IMR-90 (cell line): ENCODE measurements at regions not wholly inside any gene's neighbourhood (a gene's known extent, or its start where the extent isn't known, plus 50 kb on each side); places are given as distances from the start of the nearest gene placed in this dataset.

Experiments used
- ATAC-seq: fragments of 200-7000 bp; cut with Tn5 transposase; 2 replicates; pipeline ENCODE4 v1.9.1; 2020; ENCODE audit warnings: low read depth, mild to moderate bottlenecking, moderate library complexity
- BruUV-seq: library from RNA; stranded (reverse); fragments of 400-500 nt; replicated peaks from 2 replicates; lab custom pipeline; 2021; lab: Mats Ljungman, UMichigan
- CTCF ChIA-PET: fragments of 300-600 bp; formaldehyde crosslinking; extraction: SDS; loops from one replicate; lab custom pipeline; 2021; ENCODE audit warnings: antibody characterized with exemption; lab: Yijun Ruan, JAX
- POLR2A ChIA-PET: fragments of 300-600 bp; sonication (Branson Sonifier 250); formaldehyde crosslinking; loops from one replicate; lab custom pipeline; 2022; ENCODE audit warnings: antibody characterized with exemption; ENCODE audit not compliant: unreplicated experiment; lab: Charles Lee
- DNase-seq: peaks from one replicate; pipeline ENCODE4 v3.0.0; 2013
- H2AFZ ChIP-seq: replicated peaks from 2 replicates; pipeline ENCODE3; 2013; ENCODE audit warnings: low read length, mild to moderate bottlenecking; ENCODE audit not compliant: poor library complexity
- H2AK5ac ChIP-seq: 2 replicates; pipeline ENCODE4 v1.6.1; 2013; ENCODE audit warnings: low read depth, low read length, inconsistent platforms
- H2AK9ac ChIP-seq: replicated peaks from 2 replicates; pipeline ENCODE3; 2013; ENCODE audit warnings: mild to moderate bottlenecking, low read depth, low read length, moderate library complexity; ENCODE audit not compliant: poor library complexity
- H2BK120ac ChIP-seq: 2 replicates; pipeline ENCODE4 v1.6.1; 2013; ENCODE audit warnings: low read depth, low read length, inconsistent platforms
- H2BK15ac ChIP-seq: 3 replicates; pipeline ENCODE4 v1.6.1; 2013; ENCODE audit warnings: low read depth, low read length, inconsistent platforms
- H2BK20ac ChIP-seq: 2 replicates; pipeline ENCODE4 v1.6.1; 2013; ENCODE audit warnings: low read depth, mild to moderate bottlenecking, inconsistent platforms, low read length, moderate library complexity
- H2BK5ac ChIP-seq: 2 replicates; pipeline ENCODE4 v1.6.1; 2013; ENCODE audit warnings: mild to moderate bottlenecking, low read depth, low read length, inconsistent platforms; ENCODE audit not compliant: poor library complexity, severe bottlenecking
- H3K14ac ChIP-seq: replicated peaks from 2 replicates; pipeline ENCODE4 v1.6.1; 2013; ENCODE audit warnings: low read depth, low read length, inconsistent platforms
- H3K18ac ChIP-seq: 2 replicates; pipeline ENCODE4 v1.6.1; 2013; ENCODE audit warnings: low read depth, low read length, control low read depth
- H3K23ac ChIP-seq: 2 replicates; pipeline ENCODE4 v1.6.1; 2013; ENCODE audit warnings: low read depth, low read length, inconsistent platforms
- H3K27ac ChIP-seq: 2 replicates; pipeline ENCODE4 v1.5.1; 2013; ENCODE audit warnings: mild to moderate bottlenecking, control low read depth, low read length; ENCODE audit not compliant: insufficient read depth
- H3K27me3 ChIP-seq: 2 replicates; pipeline ENCODE4 v1.6.1; 2013; ENCODE audit warnings: low read length; ENCODE audit not compliant: control insufficient read depth, insufficient read depth
- H3K36me3 ChIP-seq: 2 replicates; pipeline ENCODE4 v1.6.1; 2013; ENCODE audit warnings: low read length, mixed read lengths; ENCODE audit not compliant: control insufficient read depth, insufficient read depth
- H3K4ac ChIP-seq: 2 replicates; pipeline ENCODE4 v1.6.1; 2013; ENCODE audit warnings: low read depth, low read length, inconsistent platforms
- H3K4me1 ChIP-seq: 2 replicates; pipeline ENCODE4 v1.6.1; 2013; ENCODE audit warnings: low read length, mixed read lengths; ENCODE audit not compliant: control insufficient read depth, insufficient read depth
- H3K4me2 ChIP-seq: 2 replicates; pipeline ENCODE4 v1.6.1; 2013; ENCODE audit warnings: low read depth, mild to moderate bottlenecking, control low read depth, low read length, moderate library complexity
- H3K4me3 ChIP-seq: 2 replicates; pipeline ENCODE4 v1.5.1; 2013; ENCODE audit warnings: low read depth, mild to moderate bottlenecking, control low read depth, low read length, moderate library complexity; ENCODE audit not compliant: insufficient read depth
- H3K56ac ChIP-seq: 2 replicates; pipeline ENCODE4 v1.6.1; 2013; ENCODE audit warnings: low read length, inconsistent platforms; ENCODE audit not compliant: insufficient read depth; ENCODE audit errors: extremely low read depth
- H3K79me1 ChIP-seq, 2 experiments: 2 replicates each; pipeline ENCODE4 v1.6.1; 2013; ENCODE audit warnings: low read length in 2 of 2, inconsistent platforms in 1 of 2, low read depth in 1 of 2
- H3K9ac ChIP-seq: 2 replicates; pipeline ENCODE4 v1.6.1; 2013; ENCODE audit warnings: low read depth, low read length, control low read depth
- H3K9me1 ChIP-seq: 2 replicates; pipeline ENCODE4 v1.6.1; 2013; ENCODE audit warnings: low read length, inconsistent platforms; ENCODE audit not compliant: insufficient read depth
- H3K9me3 ChIP-seq: 2 replicates; pipeline ENCODE4 v1.6.1; 2013; ENCODE audit warnings: low read length; ENCODE audit not compliant: control insufficient read depth, insufficient read depth
- H4K20me1 ChIP-seq: 2 replicates; pipeline ENCODE4 v1.6.1; 2013; ENCODE audit warnings: low read length, inconsistent platforms; ENCODE audit not compliant: insufficient read depth
- H4K5ac ChIP-seq: 2 replicates; pipeline ENCODE4 v1.6.1; 2013; ENCODE audit warnings: mild to moderate bottlenecking, low read depth, low read length, control low read depth
- H4K8ac ChIP-seq, 2 experiments: 2 replicates each; pipeline ENCODE4 v1.6.1; 2013; ENCODE audit warnings: low read depth in 2 of 2, low read length in 2 of 2, control low read depth in 1 of 2, inconsistent platforms in 1 of 2
- H4K91ac ChIP-seq: 2 replicates; pipeline ENCODE4 v1.6.1; 2013; ENCODE audit warnings: low read depth, low read length, inconsistent platforms; ENCODE audit not compliant: insufficient read depth
- ELK1 ChIP-seq: fragments of 150-350 bp; IDR thresholded peaks from 2 replicates; pipeline ENCODE4 v1.6.1; 2016; ENCODE audit warnings: low read depth, mild to moderate bottlenecking, low read length, moderate library complexity, borderline replicate concordance
- RCOR1 ChIP-seq: IDR thresholded peaks from 2 replicates; pipeline ENCODE4 v1.6.1; 2012; ENCODE audit warnings: mild to moderate bottlenecking, low read length, improper control_type of control experiment; ENCODE audit not compliant: insufficient replicate concordance
- WGBS, 2 experiments: methylation state at CpG; one replicate each; pipeline versions ENCODE4 v1.1.5 to v1.1.7; 2013; ENCODE audit warnings: missing lambda C conversion rate in 2 of 2; ENCODE audit not compliant: insufficient read length in 1 of 2; ENCODE audit errors: extremely low coverage in 2 of 2; 5-methylcytosine and 5-hydroxymethylcytosine counted together
- dilution Hi-C: fragments of 300-500 bp; cut with HindIII; formaldehyde crosslinking; loops from one replicate; pipeline ENCODE4 v1.14.3; 2018; ENCODE audit warnings: low sequenced_read_pairs; ENCODE audit not compliant: unreplicated experiment
- in situ Hi-C: fragments of 300-500 bp; cut with MboI; formaldehyde crosslinking; loops from 3 replicates; pipeline ENCODE4 v1.14.3; 2019; ENCODE audit warnings: low sequenced_read_pairs, inconsistent platforms, mixed read lengths
- intact Hi-C: fragments of 100-400 bp; cut with micrococcal nuclease; formaldehyde crosslinking; loops from 2 replicates; pipeline ENCODE4 v1.10.0; 2022

- DNase-seq = no peak
- Histone ChIP-seq H4K8ac (no peak overlapping the region), H3K79me1 (no peaks in the 10 kb centered on the region), H2AK9ac (no peak overlapping the region), H3K9me1 (no peaks in the 10 kb centered on the region), H3K56ac (no peak overlapping the region), H3K23ac (no peak overlapping the region), H3K9me3 (peaks cover 9% of the 10 kb centered on the region), H4K91ac (no peak overlapping the region), H3K14ac (no peak overlapping the region), H2BK15ac (no peak overlapping the region), H4K20me1 (no peaks in the 10 kb centered on the region), H3K4me1 (no peaks in the 10 kb centered on the region), H3K27ac (no peak overlapping the region), H3K9ac (no peak overlapping the region), H2BK5ac (no peak overlapping the region), H3K18ac (no peak overlapping the region), H2BK120ac (no peak overlapping the region), H3K4me3 (no peak overlapping the region), H3K27me3 (no peaks in the 10 kb centered on the region), H3K4me2 (no peak overlapping the region), H3K4ac (no peak overlapping the region), H4K5ac (no peak overlapping the region), H3K36me3 (no peaks in the 10 kb centered on the region), H2AK5ac (no peak overlapping the region), H2BK20ac (no peak overlapping the region), H2AFZ (no peak overlapping the region)
- no TSS peak for BruUV-seq
- in situ Hi-C loops = no loop called here
- WGBS, 2 experiments = 85% methylated on average over 2 of the region's 5 CpGs; no CpG with 5 or more reads in 1 of the 2 experiments
- intact Hi-C loops = no loop called here
- ChIA-PET POLR2A (no interaction called here), CTCF (no interaction called here)
- TF ChIP-seq RCOR1 (no peak), ELK1 (no peak)
- no peak for ATAC-seq
- dilution Hi-C loops = no loop called here
Measured at GRCh38 chr15:26197719-26198118, 334.6 kb upstream of the ATP10A start.
